GM19328 (cell line): ENCODE measurements at regions not wholly inside any gene's neighbourhood (a gene's known extent, or its start where the extent isn't known, plus 50 kb on each side); places are given as distances from the start of the nearest gene placed in this dataset.
"Not testable (repeated sequence)": the region's sequence is repeated elsewhere in the genome, so short reads cannot be mapped to it uniquely, and the experiment has no call there.

Experiments
- ATAC-seq: cut with Tn5 transposase; IDR thresholded peaks from one replicate; pipeline ENCODE4 v1.9.1; 2021; ENCODE audit warnings: mild to moderate bottlenecking, moderate library complexity; ENCODE audit not compliant: unreplicated experiment

GRCh38 chrX:94576367-94577004, 902.5 kb downstream of the FAM133A start:
- no peak for ATAC-seq

DNA sequence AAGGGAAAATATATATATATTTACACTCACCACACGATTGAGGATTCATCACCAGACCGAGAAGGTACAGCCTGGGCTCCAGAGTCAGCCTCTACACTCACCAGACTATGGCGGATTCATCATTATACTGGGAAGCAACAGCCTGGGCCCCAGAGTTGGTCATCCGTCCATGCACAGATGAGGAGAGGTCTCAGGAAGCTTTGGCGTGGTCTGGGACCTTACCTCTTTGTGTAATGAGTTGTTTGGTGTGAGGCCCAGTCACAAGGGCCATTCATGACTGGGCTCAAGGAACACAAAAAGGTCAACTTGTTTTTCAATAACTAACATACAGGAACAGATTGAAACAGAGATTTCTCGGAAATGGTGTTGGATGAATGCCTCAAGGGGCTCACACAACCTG, 926.1 kb downstream of the FAM133A start:
- ATAC-seq: no peak

DNA sequence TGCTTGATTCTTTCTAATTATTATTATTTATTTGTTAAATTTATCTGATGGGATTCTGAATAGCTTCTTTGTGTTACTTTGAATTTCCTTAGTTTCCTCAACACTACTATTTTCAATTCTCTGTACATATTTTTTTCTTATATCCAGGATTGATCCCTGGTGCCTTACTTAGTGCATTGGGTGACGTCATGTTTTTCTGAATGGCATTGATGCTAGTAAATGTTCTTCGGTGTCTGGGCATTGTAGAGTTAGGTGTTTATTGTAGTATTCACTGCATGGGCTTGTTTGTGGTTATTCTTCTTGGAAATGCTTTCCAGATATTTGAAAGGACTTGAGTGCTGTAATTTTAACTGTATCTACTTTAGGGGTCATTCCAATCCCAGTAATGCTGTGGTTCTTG, 938.1 kb downstream of the FAM133A start:
- no peak for ATAC-seq

DNA sequence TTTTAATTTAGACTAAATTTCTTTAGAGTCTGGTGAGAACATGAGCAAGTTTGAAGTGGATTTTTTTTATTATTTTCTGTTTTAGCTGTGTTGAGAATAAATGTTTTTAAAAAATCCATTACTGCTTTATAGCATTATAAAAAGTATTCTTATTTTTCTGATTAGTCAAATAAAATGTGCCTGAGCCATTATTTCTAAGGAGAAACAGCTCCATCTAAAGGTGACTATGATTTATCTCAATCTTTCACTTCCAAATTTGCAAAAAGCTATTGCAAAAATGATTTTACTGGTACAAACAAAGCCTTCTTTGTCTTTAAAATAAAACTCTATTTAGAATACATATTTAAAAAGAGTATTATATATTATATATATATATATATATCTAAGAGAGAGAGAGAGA, 959.2 kb downstream of the FAM133A start:
- no peak for ATAC-seq

DNA sequence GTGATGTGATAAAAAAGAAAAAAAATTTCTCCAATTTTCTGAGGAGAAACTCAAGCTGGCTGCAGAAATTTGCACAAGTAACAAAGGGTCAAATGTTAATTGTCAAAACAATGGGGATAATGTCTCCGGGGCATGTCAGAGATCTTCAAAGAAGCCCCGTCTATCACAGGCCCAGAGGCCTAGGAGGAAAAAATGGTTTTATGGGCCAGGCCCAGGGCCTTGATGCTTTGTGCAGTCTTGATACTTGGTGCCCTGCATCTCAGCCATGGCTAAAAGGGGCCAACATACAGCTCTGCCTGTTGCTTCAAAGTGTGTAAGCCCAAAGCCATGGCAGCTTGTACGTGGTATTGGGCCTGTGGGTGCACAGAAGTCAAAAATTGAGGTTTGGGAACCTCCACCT, 961.0 kb downstream of the FAM133A start:
- ATAC-seq: no peak

DNA sequence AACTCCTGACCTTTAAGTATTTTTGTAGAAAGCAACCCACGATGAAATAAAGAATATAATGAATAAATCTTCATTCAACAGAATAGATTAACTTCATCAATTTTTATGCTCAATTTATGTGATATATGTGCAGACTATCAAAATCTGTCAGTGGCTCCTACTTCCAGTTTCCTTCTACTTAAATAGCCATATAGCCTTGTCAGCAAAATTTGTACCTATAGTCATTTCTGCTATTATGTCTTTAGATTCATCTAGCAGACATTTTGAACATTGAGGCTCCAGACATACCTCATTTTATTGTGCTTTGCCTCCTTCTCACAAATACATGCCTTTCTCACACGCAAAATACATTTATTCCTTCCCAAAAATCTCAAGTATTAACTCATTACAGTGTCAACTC, 971.7 kb downstream of the FAM133A start:
- no peak for ATAC-seq

DNA sequence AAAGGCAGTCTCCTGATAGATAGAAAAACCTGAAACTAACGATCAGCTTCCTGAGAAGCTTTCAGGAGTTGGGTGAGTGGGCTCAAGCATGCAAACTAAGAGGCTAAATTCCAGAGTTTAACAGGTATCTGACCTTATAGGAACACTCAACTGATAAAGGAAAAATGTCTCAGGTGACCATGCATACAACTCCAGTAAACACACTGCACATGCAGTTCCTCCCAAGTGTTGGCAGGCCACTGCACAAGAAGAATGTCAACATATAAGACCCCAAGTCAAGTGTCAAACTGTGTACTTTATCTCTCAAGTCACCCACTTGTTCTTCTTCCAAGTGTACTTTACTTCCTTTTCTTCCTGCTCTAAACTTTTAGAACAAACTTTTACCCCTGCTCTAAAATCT, 981.2 kb downstream of the FAM133A start:
- ATAC-seq: no peak

GRCh38 chrX:94662689-94663088, 988.7 kb downstream of the FAM133A start:
- ATAC-seq: no peak

DNA sequence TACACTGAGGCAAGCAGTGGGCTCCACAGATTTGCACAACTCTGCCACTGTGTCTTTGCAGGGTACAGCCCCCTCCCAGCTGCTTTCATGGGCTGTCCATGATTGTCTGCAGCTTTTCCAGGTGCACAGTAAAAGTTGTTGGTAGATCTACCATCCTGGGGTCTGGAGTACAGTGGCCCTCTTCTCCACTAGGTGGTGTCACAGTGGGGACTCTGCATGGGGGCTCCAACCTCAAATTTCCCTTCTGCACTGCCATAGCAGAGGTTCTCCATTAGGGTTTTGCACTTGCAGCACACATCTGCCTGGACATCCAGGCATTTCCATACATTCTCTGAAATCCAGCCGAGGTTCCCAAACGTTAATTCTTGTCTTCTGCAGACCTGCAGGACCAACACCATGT, 1002.3 kb downstream of the FAM133A start:
- ATAC-seq: no peak

- ATAC-seq: no peak
These were observed 1012.1 kb downstream of the FAM133A start for GRCh38 chrX:94686071-94686470.

DNA sequence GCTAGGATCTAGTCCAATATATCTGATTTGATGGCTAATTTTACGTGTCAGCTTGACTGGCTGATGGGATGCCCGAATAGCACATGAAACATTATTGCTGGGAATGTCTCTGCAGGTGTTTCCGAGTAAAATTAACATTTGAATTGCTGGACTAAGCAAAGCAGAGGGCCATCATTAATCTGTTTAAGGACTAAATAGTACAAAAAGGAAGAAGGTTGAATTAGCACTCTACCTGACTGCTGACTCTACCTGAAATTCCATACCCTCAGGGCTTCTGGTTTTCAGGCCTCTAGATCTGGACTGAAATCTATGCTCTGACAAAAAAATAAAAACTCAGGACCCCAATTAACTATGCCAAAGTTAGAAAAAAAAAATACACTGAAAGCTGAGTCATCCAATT, 1021.9 kb downstream of the FAM133A start:
- ATAC-seq: no peak

- not testable (repeated sequence) for ATAC-seq
These were observed 1030.6 kb downstream of the FAM133A start for GRCh38 chrX:94704348-94705256.

- ATAC-seq: no peak
These were observed 1047.4 kb downstream of the FAM133A start for GRCh38 chrX:94721386-94721785.

- no peak for ATAC-seq
These were observed 1048.6 kb downstream of the FAM133A start for GRCh38 chrX:94722578-94722977.

GRCh38 chrX:94742772-94743171, 1068.8 kb downstream of the FAM133A start:
- no peak for ATAC-seq

DNA sequence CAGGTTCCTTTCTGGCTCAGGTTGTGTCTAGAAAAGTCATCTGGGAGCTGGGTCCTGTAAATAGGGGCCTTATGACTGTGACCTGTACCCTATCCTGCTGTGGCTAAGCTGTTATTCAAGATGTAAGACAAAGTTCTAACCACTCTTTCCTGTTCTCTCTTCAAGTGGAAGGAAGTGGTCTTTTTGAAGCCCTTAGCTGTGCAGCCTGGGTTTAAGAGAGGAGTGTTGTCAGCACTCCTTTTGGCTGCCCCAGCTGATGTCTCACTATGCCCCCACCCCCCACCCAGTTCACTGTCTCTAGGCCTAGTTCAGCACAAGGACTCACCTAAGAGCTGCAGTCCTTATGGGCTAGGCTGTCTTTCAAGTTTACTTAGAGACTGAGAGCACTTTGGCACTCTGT, 1069.5 kb downstream of the FAM133A start:
- no peak for ATAC-seq

DNA sequence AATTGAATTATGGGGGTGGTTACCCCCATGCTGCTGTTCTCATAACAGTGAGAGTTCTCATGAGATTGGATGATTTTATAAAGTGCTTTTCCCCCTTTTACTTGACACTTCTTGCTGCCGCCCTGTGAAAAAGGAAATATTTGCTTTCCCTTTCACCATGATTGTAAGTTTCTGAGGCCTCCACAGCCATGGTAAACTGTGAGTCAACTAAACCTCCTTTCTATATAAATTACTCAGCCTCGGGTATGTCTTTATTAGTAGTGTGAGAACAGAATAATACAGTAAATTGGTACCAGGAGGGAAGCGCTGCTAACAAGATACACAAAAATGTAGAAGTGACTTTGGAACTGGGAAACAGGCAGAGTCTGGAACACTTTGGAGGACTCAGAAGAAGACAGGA, 1070.8 kb downstream of the FAM133A start:
- no peak for ATAC-seq

- no peak for ATAC-seq
These were observed 1077.6 kb downstream of the FAM133A start for GRCh38 chrX:94751611-94752010.

GRCh38 chrX:94752434-94753169, 1078.6 kb downstream of the FAM133A start:
- ATAC-seq: no peak

GRCh38 chrX:94758130-94758529, 1084.1 kb downstream of the FAM133A start:
- no peak for ATAC-seq

GRCh38 chrX:94775640-94776039, 1101.6 kb downstream of the FAM133A start:
- no peak for ATAC-seq

GRCh38 chrX:94813541-94813940, 1139.5 kb downstream of the FAM133A start:
- no peak for ATAC-seq
